C4-2B (cell line): ENCODE measurements at regions not wholly inside any gene's neighbourhood (a gene's known extent, or its start where the extent isn't known, plus 50 kb on each side); places are given as distances from the start of the nearest gene placed in this dataset.
"Not testable (repeated sequence)": the region's sequence is repeated elsewhere in the genome, so short reads cannot be mapped to it uniquely, and the experiment has no call there.

Source experiments
- CTCF ChIP-seq: fragments of 450-650 bp; conservative IDR thresholded peaks from 2 replicates; pipeline ENCODE4 v1.5.1; 2017; ENCODE audit warnings: mild to moderate bottlenecking
- ZFX ChIP-seq: fragments of 450-650 bp; IDR thresholded peaks from 2 replicates; pipeline ENCODE4 v1.6.1; 2017

GRCh38 chr1:189755100-189755499, 722.6 kb downstream of the BRINP3 start:
- not testable (repeated sequence) for TF ChIP-seq CTCF, ZFX
